HG02885 (cell line): ENCODE measurements at regions not wholly inside any gene's neighbourhood (a gene's known extent, or its start where the extent isn't known, plus 50 kb on each side); places are given as distances from the start of the nearest gene placed in this dataset.

Experiments used
- ATAC-seq: cut with Tn5 transposase; IDR thresholded peaks from one replicate; pipeline ENCODE4 v1.9.1; 2021; ENCODE audit warnings: mild to moderate bottlenecking; ENCODE audit not compliant: unreplicated experiment, poor library complexity

DNA sequence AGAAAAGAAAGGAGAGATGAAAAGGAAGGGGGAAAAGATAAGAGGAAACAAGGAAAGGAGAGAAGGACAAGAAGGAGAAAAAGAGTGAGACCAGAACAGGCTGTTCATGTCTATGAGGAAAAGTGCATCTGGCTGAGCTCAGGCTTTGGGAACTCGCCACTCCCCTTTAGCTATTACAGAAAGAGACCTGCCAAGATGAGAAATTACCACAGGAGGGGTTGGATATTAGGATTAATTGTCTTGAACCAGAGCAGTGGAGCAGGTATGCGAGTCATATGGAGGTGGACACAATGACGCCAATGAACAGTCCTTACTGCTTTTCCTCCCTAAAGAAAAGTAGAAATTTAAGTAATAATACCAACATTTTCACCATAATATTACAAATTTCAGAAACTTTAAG, 577.0 kb upstream of the ARRDC4 start:
- no peak for ATAC-seq

DNA sequence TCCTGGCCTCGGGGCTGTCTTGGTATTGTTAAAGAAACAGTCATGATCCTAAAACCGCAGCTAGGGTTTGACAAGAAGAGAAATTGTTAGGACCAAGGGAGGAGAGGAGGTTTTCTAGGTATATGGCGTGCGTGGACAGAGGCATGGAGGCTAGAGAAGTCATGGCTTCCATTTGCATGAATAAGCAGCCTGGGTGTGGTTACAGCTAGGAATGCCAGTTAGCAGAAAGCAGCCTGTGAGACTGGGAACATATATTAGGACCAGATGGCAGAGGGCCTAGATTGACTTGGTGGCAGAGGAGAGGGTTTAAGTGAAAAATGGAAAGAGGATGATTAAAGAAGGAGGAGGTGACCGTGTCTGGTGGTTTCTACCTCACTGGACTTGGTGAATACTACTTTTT, 573.6 kb upstream of the ARRDC4 start:
- no peak for ATAC-seq

DNA sequence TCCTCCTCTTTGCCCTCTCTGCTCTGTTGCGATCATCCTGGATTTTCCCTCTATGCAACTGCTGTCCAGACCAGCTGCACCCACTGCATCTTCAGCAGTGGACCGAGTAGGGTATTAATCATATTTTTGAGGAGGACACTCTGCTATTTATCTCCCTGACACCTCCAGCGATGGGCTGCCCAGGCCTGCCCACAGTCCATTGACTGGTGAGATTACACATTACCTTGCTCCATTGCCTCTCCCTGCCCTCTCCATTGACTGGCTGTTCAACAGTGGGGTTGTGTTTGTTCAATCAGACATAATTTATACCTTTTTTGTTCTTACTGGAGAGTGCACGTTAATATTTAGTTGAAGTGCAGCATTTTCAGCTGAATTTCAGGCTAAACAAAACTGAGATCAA, 559.3 kb upstream of the ARRDC4 start:
- no peak for ATAC-seq

DNA sequence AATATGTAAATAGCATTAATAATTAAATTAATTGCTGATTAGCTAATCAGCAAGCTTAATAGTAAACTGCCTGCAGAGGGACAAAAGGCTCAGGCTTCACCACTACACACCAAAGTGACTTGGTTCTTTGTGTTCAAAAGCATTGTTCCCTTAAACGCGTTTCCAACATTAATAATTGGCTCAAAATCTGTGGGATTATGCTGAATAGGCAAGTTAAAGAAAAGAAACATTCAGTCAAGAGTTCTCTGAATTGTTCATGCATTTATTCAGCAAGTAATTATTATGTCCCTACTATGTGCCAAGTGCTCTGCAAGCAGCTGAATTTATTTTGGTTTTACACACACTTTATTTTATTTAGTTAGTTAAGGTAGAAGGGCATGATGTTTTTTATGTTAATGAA, 558.5 kb upstream of the ARRDC4 start:
- no peak for ATAC-seq

DNA sequence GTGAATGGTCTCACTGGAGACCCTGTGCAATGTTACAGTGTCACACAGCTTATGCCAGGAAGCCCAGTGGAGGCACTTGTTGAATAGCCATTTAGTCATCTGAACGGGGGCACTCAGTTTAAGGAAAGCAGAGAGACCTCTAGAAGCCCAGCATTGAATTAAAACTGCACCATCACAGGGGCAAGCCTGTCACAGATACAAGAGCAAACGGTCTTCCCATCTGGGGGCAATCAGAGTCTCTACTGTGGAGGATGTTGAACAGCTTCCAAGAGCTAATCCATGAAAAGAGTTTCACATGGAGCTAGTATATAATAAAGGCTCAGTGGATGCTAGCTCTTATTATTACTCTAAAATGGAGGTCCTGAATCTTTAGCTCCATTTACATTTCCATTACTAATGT, 553.7 kb upstream of the ARRDC4 start:
- no peak for ATAC-seq

DNA sequence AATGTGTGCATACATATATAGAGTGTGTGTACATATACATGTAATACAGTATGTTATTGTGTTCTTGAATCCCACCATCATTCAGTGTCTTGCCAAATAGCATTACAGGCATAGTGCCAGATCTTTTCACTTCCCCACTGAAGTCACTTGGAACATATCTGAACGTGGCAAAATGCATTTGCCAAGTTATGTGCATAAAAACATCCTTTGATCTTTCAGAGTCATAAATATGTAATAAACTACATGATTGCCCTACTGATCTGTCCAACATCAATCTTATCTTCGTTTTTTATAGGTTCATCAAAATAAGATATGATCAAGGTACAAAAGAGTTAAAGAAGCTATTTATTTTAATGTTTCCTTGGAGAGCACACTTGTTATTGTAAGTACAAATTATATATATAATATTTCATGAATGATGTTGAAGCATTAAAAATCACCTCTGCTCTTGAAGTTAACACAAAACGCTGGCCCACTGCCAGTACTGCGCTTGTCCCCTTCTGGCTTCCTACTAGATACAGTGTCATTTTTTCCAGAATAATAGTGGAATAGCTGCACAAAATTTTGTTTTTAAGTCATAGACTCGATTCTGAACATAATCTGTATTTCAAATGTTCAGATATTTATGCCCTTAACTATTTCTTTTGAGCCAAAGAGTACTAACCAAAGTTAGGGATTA, 549.5 kb upstream of the ARRDC4 start:
- no peak for ATAC-seq

DNA sequence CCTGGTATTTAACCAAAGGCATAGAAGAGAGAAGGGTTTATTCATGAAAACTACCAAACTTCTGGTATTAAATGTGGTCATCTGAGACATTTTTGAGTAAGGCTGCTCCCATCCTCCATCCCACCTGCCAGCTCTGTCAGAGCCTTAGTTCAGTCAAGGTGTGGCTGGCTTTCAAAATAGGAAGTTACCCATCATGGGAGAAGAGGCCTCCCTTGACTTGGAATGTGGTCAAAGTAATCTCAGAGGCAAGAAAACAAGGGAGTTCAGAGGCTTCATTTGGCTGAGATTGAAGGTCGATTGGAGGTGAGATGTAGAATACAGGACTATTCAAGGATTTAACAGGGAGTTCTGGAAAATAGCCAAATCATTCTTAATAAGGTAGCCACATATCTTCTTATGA, 540.4 kb upstream of the ARRDC4 start:
- ATAC-seq: no peak

DNA sequence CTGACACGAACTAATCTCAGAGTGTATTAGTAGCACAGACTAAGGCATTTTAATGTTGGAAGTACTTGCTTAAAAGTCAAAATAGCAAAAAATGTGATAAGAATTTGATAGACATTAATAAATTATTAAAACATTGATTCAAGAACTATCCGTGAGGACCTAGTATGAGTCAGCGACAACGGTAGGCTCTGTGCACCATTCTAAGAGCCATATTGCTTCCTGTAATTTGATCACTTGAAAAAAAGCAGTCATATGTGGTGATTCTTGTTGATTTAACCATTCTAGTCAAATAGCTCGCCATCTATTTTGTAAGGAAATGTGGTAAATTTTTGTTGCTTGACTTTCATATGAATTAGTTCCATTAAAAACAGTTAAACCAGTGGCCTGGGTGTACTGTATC, 534.9 kb upstream of the ARRDC4 start:
- ATAC-seq: no peak

DNA sequence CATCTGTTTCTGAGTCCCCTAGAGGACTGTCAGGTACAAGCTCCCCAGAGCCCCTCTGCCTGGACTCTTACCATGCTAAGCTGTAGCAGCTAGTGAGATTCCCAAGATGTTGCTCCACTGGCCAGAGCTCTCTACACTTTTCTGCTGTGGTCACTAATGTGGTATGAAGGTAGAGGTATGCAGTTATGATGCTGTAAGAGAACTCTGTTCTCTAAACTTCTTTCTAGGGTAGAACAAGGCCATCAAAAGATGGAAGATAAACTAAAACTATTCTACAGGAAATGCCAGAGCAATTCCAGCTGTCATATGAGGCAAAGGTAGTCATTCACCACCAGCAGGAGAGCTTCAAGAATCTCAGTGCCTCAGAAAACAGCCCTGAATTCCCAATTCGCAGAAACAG, 517.4 kb upstream of the ARRDC4 start:
- no peak for ATAC-seq

DNA sequence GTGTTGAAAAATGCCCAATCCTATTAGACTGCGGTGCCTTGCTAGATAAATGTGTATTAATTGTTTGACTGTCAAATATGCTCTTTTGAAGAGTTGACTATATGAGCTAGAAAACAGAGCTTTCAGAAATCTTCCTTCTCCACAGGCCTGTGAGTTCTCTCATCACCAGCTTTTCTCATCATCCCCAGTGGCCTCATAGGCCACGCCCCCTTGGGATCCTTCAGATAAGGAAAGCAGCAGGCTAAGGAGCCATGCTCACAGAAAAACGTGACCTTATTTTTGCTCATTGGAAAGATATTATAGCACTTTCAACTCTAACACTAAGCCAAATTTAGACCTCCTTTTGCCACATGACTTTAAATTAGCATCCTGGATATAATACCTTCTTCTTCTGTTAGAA, 514.4 kb upstream of the ARRDC4 start:
- no peak for ATAC-seq

DNA sequence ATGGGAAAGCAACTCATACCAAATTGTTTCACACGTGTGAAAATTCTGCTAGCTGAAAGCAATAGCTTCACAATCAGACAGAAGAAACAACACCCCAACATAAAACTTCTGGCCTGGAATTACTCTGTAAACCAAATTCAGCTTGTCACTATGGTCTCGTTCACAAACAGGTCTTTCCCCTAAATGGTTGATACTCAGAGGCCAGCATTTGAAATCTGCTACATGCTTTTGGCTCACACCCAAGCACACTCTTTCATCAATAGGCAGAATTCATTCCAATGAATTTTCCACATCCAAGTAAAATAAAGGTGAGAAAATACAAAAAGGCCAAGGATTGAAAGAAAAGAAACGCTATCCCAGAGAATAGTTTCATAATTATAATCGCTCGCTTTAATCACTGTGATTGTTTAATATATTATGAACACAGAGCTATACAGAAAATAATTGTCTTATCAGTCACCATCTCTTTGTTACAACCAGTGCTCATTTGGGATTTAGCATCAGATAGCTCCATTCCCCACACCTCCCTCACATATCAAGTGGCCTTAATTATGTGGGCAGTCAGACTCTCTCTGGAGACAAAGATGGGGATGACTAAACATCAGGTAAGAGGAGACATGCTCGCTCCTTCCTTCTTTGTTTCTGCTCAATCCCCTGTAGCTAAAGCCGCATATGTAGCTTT, 503.8 kb upstream of the ARRDC4 start:
- ATAC-seq: no peak

DNA sequence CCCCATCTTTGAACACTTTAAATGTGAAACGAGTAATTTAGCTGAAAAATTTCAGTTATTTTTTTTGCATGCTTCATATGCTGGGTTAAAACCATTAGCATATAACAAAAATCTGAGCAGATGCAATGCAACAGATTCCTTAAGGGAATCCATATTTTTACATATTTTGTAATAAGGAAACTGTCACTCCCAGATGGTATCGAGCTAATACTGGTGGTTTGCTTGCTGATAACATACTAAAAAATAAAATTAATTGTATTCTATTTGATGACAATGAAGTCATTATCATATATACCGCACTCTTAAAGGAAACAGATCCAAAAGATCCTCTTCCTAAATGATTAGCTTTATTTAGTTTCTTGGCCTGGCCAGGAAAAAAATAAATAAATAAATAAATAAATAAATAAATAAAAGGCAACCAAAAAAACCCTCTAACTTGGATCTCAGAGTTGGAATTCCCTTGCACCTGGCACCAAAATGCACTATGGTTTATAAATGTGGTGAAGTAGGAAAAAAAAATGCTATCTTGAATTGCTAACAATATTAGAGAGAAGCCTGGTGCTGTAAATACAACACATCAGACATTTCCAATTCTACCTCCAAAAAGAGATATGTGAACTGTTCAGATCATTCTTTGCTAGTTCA, 503.2 kb upstream of the ARRDC4 start:
- ATAC-seq: no peak

DNA sequence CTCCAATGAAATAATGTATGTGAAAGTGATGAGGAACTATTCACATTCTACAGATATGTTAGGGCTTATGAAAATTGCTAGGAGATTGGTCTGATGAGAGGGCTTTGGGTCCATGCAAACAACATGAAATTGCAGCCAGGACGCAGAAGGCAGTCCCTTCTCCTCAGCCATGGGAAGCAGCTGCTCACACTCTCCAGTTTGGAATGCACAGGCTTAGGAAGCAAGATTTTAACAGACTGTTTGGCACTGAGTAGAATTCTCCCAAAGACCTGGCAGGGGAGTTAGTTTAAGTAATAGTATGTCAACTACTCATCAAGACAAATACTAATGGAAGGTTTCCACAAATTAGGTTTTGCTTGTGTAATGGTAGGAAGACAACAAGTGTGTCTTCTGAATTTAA, 500.7 kb upstream of the ARRDC4 start:
- ATAC-seq: no peak

DNA sequence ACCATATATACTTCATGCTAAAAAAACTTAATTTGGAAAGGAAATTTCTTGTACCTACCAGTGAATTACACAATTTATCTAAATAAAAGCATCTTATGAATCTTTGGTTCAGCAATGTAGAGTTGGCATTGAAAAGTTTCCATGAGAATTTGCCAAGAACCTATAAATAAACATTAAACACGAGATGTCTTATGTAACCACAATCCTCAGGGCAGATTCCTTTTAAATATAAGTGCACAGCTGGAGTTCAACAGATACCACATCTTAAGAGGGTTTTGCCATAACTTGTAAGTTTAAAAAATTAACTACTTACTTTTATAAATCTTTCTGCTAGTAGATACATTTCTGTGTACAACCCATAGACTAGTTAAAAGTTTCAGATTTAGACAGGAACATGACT, 499.3 kb upstream of the ARRDC4 start:
- ATAC-seq: no peak

DNA sequence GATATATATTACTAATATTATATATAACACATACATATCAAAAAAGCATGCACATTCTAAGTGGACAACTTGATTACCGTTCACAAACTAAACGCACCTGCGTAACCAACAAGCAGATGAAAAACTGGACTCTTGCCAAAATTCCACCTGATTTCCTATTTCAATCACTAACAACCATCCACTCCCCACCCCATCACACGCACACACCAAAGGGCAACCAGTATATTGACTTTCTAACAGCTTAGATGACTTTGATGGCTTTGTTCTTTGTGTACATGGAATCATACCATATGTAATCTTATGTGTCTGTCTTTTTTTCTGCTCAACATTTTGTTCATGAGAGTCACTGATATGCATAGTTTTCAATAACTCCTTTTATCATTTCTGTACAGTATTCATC, 496.8 kb upstream of the ARRDC4 start:
- ATAC-seq: no peak

DNA sequence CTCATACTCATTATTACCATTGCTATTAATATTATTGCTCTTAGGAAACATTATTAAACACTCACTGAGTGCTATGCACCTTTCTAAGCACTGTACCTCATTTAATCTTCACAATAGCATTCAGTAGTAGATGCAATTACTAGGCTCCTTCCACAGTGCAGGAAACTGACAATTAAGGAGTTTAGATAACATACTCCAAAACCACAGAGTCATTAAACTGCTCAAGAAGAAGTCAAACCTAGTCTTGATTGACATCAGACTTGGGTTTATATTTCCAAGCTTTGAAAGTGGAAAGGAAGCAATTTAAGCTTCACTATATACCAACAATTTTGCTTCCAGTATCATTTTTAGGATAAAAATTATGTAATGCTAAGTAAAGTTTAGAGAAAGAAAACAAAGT, 490.1 kb upstream of the ARRDC4 start:
- ATAC-seq: no peak

DNA sequence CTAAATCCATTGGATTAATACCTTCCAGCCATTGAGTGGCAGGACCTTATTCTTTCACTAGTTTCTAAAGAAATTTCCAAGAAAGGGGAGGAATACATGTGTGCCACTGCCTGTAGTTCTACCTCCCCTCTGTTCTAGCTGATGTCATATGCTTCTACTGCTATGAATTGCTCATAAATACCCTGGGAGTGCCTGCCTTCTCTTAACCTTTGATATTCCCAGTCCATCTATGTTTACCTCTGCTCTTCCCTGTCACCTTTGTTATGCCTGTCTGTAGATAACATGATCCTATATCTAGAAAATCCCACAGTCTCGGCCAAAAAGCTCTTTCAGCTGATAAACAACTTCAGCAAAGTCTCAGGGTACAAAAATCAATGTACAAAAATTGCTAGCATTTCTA, 486.9 kb upstream of the ARRDC4 start:
- no peak for ATAC-seq

DNA sequence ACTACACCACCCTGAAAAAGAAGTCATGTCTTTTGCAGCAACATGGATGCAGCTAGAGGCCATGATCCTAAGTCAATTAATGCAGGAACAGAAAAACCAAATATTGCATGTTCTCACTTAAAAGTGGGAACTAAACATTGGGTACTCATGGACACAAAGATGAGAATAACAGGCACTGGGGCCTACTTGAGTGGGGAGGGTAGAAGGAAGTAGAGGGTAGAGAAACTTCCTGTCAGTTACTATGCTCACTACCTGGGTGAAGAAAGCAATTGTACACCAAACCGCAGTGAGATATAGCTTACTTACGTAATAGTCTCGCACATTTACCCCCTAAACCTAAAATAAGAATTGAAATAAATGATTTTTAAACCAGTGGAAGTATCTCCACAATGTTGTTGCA, 480.5 kb upstream of the ARRDC4 start:
- no peak for ATAC-seq

DNA sequence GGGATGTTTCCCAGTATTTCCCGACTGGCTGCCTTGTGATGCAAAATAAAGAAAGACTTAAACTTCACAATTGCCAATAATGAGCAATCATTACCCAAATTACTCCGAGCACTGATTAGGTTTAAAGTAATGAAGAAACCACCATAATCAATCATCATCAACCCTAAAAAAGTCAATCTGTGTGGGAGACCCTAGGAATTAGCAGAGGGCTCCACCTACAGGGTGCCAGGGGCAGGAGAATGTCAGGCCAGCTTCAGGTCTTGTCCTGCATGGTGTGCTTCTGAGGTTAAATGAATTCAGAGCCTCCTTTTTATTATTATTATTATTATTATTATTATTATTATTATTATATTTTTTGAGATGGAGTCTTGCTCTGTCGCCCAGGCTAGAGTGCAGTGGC, 478.0 kb upstream of the ARRDC4 start:
- ATAC-seq: no peak

DNA sequence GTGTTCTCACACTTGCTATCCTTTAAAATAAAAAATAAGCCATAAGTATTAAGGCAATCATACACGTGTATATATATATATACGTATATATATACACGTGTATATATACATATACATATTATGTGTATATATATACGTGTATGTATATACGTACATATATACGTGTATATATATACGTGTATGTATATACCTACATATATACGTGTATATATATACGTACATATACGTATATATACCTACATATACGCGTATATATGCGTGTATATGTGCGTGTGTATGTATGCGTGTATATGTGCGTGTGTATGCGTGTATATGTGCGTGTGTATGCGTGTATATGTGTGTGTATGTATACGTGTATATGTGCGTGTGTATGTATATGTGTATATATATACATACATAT, 477.3 kb upstream of the ARRDC4 start:
- ATAC-seq: no peak

DNA sequence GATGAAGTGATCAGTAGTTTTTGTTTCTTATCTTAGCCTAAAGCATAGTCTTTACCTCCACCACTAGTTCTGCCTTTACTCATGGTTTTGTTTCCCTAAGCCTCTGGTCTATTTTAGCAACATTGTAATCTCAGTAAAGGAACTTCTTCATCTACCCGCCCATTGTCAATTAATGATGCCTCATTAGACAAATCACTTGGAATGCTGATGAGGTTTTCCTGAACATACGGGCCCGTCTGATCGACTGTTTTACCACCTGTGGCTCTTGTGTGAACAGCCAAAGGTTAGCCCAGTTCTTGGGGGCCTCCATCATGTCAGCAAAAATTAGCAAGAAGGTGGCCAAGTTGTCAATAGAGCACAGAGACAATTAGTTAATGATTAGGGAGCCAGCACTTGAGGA, 470.1 kb upstream of the ARRDC4 start:
- no peak for ATAC-seq

DNA sequence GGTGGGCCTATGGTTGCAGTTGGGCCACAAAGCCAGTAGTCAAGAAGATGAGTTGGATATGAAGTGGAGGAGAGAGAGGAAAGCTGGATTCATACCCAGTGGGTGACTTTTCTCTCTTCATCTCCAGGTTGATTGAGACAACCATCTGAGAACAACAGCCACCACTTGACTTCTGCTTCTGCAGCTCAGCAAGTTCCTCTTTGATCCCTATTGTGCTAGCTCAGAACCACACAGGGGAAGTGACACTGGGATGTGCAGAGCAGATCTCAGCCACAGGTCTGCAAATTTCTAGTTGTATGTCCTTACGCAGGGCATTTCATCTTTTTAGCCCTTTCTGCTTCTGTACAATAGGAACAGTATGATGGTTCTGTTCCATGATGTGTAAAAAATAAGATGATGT, 459.2 kb upstream of the ARRDC4 start:
- ATAC-seq: no peak
